ENCODE measurements at regions not wholly inside any gene's neighbourhood (a gene's known extent, or its start where the extent isn't known, plus 50 kb on each side); places are given as distances from the start of the nearest gene placed in this dataset.

DNA sequence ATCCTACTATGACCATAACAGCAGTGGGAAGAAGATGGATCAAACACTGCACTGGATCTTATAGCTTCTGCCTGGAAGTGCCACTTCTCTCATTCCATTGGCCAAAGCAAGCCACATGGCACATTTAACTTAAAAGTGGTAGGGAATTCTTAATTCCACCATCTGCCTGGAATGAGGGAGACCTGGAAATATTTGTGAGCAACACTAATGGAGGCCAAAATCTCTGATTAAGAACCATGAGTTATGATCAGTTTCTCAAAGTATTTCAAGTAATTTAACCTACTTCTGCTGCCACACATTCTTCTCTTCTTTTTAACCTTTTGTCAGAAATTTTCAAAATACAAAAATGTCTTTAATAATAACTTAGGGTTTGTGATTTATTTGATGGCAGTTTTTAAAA is 154.0 kb upstream of the C1orf87 start:
- TF ChIP-seq, protein P1, sequence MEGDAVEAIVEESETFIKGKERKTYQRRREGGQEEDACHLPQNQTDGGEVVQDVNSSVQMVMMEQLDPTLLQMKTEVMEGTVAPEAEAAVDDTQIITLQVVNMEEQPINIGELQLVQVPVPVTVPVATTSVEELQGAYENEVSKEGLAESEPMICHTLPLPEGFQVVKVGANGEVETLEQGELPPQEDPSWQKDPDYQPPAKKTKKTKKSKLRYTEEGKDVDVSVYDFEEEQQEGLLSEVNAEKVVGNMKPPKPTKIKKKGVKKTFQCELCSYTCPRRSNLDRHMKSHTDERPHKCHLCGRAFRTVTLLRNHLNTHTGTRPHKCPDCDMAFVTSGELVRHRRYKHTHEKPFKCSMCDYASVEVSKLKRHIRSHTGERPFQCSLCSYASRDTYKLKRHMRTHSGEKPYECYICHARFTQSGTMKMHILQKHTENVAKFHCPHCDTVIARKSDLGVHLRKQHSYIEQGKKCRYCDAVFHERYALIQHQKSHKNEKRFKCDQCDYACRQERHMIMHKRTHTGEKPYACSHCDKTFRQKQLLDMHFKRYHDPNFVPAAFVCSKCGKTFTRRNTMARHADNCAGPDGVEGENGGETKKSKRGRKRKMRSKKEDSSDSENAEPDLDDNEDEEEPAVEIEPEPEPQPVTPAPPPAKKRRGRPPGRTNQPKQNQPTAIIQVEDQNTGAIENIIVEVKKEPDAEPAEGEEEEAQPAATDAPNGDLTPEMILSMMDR (IDR thresholded peaks at IDR 0.05) = no peak

DNA sequence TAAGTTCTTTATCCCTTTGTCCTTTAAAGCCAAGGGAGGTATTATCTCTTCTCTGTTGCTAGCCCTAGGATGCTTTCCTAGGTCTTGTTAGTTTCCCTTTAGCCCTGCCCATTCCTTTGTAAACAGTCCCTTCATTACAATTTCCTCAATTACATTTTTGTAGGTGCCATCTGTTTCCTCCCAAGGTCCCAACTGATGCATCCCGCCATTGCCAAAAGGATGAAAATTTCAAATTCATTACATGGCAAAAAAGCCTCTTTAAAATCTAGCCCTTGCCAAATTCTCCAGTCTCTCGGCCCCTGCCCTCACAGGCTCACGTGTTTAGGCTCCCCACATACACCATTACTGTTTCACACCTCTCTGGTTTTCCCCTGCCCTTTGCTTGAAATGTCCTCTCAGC is 151.9 kb upstream of the C1orf87 start:
- TF ChIP-seq, protein P1 (IDR thresholded peaks at IDR 0.05) = no peak

DNA sequence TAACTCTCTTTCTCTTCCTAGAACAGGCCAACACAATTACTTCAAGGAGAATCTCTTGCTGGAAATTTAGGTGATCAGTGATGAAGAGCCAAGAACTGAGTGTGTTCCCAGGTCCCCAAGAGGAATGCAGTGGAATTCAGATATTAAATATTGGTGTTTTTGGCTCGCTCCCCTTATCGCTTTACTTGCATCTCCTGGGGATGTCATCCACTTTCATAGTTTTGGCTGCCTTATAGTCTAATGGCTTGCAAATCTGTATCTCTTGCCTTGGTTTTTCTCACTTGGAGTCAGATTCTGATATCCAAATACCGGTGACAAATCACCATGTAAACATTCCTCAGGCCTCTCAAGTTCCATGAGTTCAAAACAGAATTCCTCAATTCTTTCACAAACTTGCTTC is 151.0 kb upstream of the C1orf87 start:
- TF ChIP-seq, protein P1 (IDR thresholded peaks at IDR 0.05) = no peak

DNA sequence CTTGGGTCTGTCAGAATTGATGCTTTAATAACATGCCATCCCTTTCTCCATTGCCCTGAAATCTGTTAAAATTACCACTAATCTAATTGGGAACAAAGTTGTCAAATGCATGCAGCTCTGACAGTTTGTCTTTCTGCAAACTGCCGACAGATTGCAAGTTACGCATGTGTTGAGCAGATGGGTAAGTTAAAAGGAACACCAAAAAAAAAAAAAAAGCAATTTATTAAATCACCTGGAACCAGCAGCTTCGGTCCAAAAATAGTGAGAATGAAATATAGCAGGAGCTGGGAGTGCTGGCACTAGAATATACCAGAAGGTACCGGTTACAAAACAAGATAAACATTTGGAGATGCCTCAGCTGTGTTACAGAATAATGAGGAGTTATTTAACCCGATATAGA is 149.6 kb upstream of the C1orf87 start:
- TF ChIP-seq, protein P1 (IDR thresholded peaks at IDR 0.05) = no peak

DNA sequence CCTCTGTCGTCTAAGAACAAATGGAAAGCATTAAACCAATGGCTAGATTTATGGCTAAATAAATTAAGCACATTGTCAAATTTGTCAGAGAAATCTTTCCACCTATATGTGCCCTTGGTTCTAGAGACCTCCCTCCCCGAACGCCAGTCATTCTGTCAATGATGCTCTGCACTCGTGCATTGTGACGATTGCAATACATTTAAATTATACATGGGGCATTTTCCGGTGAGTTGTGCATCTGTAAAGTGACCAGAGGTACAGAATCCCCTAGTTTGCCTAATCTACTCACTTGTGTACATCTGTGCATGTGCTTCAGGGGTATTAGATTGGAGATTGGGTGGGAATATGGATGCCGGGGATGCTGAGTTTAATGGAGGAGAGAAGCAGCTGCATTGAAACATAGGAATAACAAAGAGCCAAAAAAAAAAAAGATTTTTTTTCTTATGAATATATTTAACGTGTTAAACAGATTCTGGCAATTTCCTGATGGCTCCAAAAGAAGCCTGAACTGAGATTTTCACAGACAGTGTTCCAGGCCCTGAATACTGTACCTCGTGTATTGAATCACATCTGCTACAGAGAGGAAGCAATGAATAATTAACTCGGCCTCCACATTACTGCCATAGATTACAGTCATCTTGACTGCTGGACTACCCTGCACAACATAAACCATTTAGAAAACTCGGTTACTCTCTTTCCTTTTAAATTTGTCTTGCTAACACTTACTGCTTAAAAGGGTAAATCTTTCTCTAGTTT is 149.0 kb upstream of the C1orf87 start:
- TF ChIP-seq, protein P1 (IDR thresholded peaks at IDR 0.05) = no peak

DNA sequence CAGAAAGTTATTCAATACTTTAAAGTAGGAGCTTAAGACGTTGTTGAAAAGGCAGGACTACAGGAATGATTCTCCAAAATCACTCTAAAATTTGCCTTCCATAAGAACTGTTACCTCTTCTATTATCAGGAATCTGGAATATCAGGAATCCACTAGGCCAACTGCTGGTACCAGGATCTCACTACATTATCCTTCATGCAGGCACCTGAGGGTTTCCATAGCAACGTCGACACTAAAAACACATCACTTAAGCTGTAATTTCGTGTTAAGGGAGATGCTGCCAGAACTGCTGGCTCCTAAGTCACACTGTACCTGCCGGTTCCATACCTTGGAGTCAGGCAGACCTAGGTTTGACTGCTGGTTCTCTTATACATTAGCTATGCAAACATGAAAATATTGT is 139.7 kb upstream of the C1orf87 start:
- TF ChIP-seq, protein P1 (IDR thresholded peaks at IDR 0.05) = no peak

DNA sequence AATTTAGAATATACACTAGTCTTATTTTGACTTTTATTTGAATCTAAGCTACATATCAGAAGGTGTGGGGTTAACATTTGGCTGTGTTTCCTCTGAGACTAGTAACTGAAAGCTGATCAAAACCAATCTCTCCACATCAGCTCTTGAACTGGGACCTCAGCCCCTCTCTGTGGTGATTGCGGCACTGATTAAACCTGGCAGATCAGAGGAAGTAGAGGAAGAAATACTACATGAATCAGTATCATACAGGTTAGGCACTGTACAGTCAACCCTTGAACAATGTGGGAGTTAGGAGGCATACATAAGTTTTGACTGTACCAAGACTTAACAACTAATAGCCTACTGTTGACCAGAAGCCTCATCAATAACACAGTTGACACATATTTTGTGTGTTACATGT is 122.5 kb upstream of the C1orf87 start:
- TF ChIP-seq, protein P1 (IDR thresholded peaks at IDR 0.05) = no peak

DNA sequence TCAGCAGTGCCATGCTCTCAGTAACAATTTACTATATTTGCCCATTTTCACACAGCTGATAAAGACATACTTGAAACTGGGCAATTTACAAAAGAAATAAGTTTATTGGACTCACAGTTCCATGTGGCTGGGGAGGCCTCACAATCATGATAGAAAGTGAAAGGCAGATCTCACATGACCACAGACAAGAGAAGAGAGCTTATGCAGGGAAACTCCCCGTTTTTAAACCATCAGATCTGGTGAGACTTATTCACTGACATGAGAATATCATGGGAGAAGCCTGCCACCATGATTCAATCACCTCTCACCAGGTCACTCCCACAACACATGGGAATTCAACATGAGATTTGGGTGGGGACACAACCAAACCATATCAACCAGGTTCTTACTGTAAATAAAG is 112.1 kb upstream of the C1orf87 start:
- TF ChIP-seq, protein P1 (IDR thresholded peaks at IDR 0.05) = no peak
